ENCODE measurements at regions not wholly inside any gene's neighbourhood (a gene's known extent, or its start where the extent isn't known, plus 50 kb on each side); places are given as distances from the start of the nearest gene placed in this dataset.

- TF ChIP-seq CTCF (conservative IDR thresholded peaks at IDR 0.05; ENCODE audit: low read depth, low read length) (no peak), RFX5 (IDR thresholded peaks at IDR 0.05; ENCODE audit: low read depth, low read length) (no peak), USF2 (IDR thresholded peaks at IDR 0.05; ENCODE audit: low read depth, low read length) (no peak), POLR2A (IDR thresholded peaks at IDR 0.05; ENCODE audit: low read depth, low read length) (no peak), MAZ (IDR thresholded peaks at IDR 0.05; ENCODE audit: borderline replicate concordance, low read depth, low read length) (no peak), RCOR1 (IDR thresholded peaks at IDR 0.05; ENCODE audit: insufficient replicate concordance, low read length) (no peak), SMC3 (IDR thresholded peaks at IDR 0.05; ENCODE audit: low read depth, low read length) (no peak), RAD21 (IDR thresholded peaks at IDR 0.05; ENCODE audit: low read length) (no peak), MXI1 (IDR thresholded peaks at IDR 0.05; ENCODE audit: borderline replicate concordance, low read depth, low read length) (no peak), CHD1 (IDR thresholded peaks at IDR 0.05; ENCODE audit: low read depth, low read length) (no peak), CEBPB (IDR thresholded peaks at IDR 0.05; ENCODE audit: low read depth, low read length) (no peak), NFE2L2 (IDR thresholded peaks at IDR 0.05; ENCODE audit: low read depth, low read length) (no peak), ELK1 (IDR thresholded peaks at IDR 0.05; ENCODE audit: borderline replicate concordance, low read depth, low read length) (no peak)
These were observed 470.8 kb downstream of the KCNJ3 start for GRCh38 chr2:155169317-155169716.

All from IMR-90 (cell line).